Calu3 (cell line): ENCODE measurements at regions not wholly inside any gene's neighbourhood (a gene's known extent, or its start where the extent isn't known, plus 50 kb on each side); places are given as distances from the start of the nearest gene placed in this dataset.

ENCODE experiments used
- BruUV-seq: library from RNA; stranded (reverse); fragments of 400-500 nt; replicated peaks from 2 replicates; lab custom pipeline; 2021; lab: Mats Ljungman, UMichigan
- CTCF ChIA-PET: fragments of 300-600 bp; sonication (Branson Sonifier 250); formaldehyde crosslinking; loops from one replicate; lab custom pipeline; 2022; ENCODE audit warnings: antibody characterized with exemption; lab: Charles Lee
- DNase-seq: peaks from one replicate; pipeline ENCODE4 v3.0.0; 2022
- H3K27ac Mint-ChIP-seq: one replicate; pipeline ENCODE4 v1.8.0; 2022; ENCODE audit warnings: mixed read lengths; ENCODE audit not compliant: unreplicated experiment
- H3K27me3 Mint-ChIP-seq: one replicate; pipeline ENCODE4 v1.8.0; 2022; ENCODE audit warnings: mixed read lengths; ENCODE audit not compliant: unreplicated experiment
- H3K36me3 Mint-ChIP-seq: one replicate; pipeline ENCODE4 v1.8.0; 2022; ENCODE audit warnings: mild to moderate bottlenecking, moderate library complexity, mixed read lengths; ENCODE audit not compliant: insufficient read depth, unreplicated experiment
- H3K4me1 Mint-ChIP-seq: one replicate; pipeline ENCODE4 v1.8.0; 2022; ENCODE audit warnings: mild to moderate bottlenecking, low read depth, mixed read lengths; ENCODE audit not compliant: unreplicated experiment
- H3K4me3 Mint-ChIP-seq: one replicate; pipeline ENCODE4 v1.8.0; 2022; ENCODE audit warnings: mild to moderate bottlenecking, low read depth, moderate library complexity, mixed read lengths; ENCODE audit not compliant: unreplicated experiment
- H3K9me3 Mint-ChIP-seq: one replicate; pipeline ENCODE4 v1.8.0; 2022; ENCODE audit warnings: low read depth, mixed read lengths; ENCODE audit not compliant: unreplicated experiment
- CTCF ChIP-seq: fragments of 200-600 bp; IDR thresholded peaks from one replicate; pipeline ENCODE4 v1.8.0; 2022; ENCODE audit warnings: antibody characterized with exemption; ENCODE audit not compliant: unreplicated experiment
- intact Hi-C: fragments of 100-400 bp; cut with micrococcal nuclease; formaldehyde crosslinking; loops from one replicate; pipeline ENCODE4 v1.10.0; 2022; ENCODE audit not compliant: unreplicated experiment

- no peak overlapping the region for H3K27ac Mint-ChIP-seq
- CTCF ChIA-PET = no interaction called here
- BruUV-seq = no TSS peak
- no peak for TF ChIP-seq CTCF
- H3K9me3 Mint-ChIP-seq = no peaks in the 10 kb centered on the region
- H3K4me3 Mint-ChIP-seq = no peak overlapping the region
- intact Hi-C loops = no loop called here
- no peaks in the 10 kb centered on the region for H3K4me1 Mint-ChIP-seq
- H3K27me3 Mint-ChIP-seq = no peaks in the 10 kb centered on the region
- no peaks in the 10 kb centered on the region for H3K36me3 Mint-ChIP-seq
- no peak for DNase-seq
These were observed 444.2 kb upstream of the FAM241A start for GRCh38 chr4:111701102-111701501.

GRCh38 chr4:111707491-111707890 lies 437.8 kb upstream of the FAM241A start:
- no peaks in the 10 kb centered on the region for H3K9me3 Mint-ChIP-seq
- DNase-seq = no peak
- intact Hi-C loops = no loop called here
- TF ChIP-seq CTCF = no peak
- CTCF ChIA-PET = no interaction called here
- H3K36me3 Mint-ChIP-seq = no peaks in the 10 kb centered on the region
- no peak overlapping the region for H3K4me3 Mint-ChIP-seq
- H3K27ac Mint-ChIP-seq = no peak overlapping the region
- no TSS peak for BruUV-seq
- H3K4me1 Mint-ChIP-seq = no peaks in the 10 kb centered on the region
- no peaks in the 10 kb centered on the region for H3K27me3 Mint-ChIP-seq

GRCh38 chr4:111712093-111712677 lies 433.1 kb upstream of the FAM241A start:
- no peaks in the 10 kb centered on the region for H3K36me3 Mint-ChIP-seq
- TF ChIP-seq CTCF = no peak
- H3K9me3 Mint-ChIP-seq = no peaks in the 10 kb centered on the region
- intact Hi-C loops = no loop called here
- CTCF ChIA-PET = no interaction called here
- DNase-seq = no peak
- H3K27me3 Mint-ChIP-seq = no peaks in the 10 kb centered on the region
- H3K4me3 Mint-ChIP-seq = no peak overlapping the region
- H3K4me1 Mint-ChIP-seq = no peaks in the 10 kb centered on the region
- H3K27ac Mint-ChIP-seq = no peak overlapping the region
- BruUV-seq = no TSS peak

- no peak overlapping the region for H3K4me3 Mint-ChIP-seq
- CTCF ChIA-PET = no interaction called here
These were observed 432.0 kb upstream of the FAM241A start for GRCh38 chr4:111713276-111713675.

More at GRCh38 chr4:111713276-111713675, 432.0 kb upstream of the FAM241A start:
- Mint-ChIP-seq H3K4me1 (no peaks in the 10 kb centered on the region), H3K27ac (no peak overlapping the region), H3K36me3 (no peaks in the 10 kb centered on the region), H3K27me3 (no peaks in the 10 kb centered on the region), H3K9me3 (no peaks in the 10 kb centered on the region)
- TF ChIP-seq CTCF = no peak
- no peak for DNase-seq
- intact Hi-C loops = no loop called here
- no TSS peak for BruUV-seq
